GM23248 (cell line): ENCODE measurements at regions not wholly inside any gene's neighbourhood (a gene's known extent, or its start where the extent isn't known, plus 50 kb on each side); places are given as distances from the start of the nearest gene placed in this dataset.

ENCODE experiments used
- EZH2 ChIP-seq: fragments of 200-600 bp; sonication (generic); IDR thresholded peaks from 2 replicates; pipeline ENCODE4 v1.6.1; 2018; ENCODE audit warnings: antibody characterized with exemption, mild to moderate bottlenecking; ENCODE audit not compliant: insufficient read depth, poor library complexity, severe bottlenecking
- EZH2phosphoT487 ChIP-seq: fragments of 200-600 bp; sonication (generic); IDR thresholded peaks from 2 replicates; pipeline ENCODE4 v1.6.1; 2018; ENCODE audit warnings: antibody characterized with exemption, moderate library complexity, mild to moderate bottlenecking, low read depth; ENCODE audit not compliant: insufficient read depth

DNA sequence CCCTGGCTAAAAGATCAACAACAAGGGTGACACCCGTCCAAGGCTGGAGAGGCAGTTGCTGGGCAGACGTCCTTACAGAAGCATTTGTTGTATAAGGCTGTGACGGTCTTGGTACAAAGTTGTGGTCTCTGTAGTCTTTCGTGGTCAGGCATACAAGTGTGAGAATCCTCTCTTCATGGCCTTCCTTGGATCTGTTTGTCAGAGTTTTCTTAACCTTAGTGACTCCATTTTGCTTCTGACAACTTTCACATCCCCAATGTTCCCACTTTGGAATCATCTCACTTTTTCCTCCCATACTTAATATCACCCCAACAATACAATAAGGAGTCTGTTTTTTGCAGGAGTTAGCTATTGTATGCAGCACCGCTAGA lies 72.7 kb upstream of the ZCCHC2 start:
- TF ChIP-seq EZH2, result no peak
- TF ChIP-seq EZH2phosphoT487, result no peak
